ENCODE measurements at regions not wholly inside any gene's neighbourhood (a gene's known extent, or its start where the extent isn't known, plus 50 kb on each side); places are given as distances from the start of the nearest gene placed in this dataset.

DNA sequence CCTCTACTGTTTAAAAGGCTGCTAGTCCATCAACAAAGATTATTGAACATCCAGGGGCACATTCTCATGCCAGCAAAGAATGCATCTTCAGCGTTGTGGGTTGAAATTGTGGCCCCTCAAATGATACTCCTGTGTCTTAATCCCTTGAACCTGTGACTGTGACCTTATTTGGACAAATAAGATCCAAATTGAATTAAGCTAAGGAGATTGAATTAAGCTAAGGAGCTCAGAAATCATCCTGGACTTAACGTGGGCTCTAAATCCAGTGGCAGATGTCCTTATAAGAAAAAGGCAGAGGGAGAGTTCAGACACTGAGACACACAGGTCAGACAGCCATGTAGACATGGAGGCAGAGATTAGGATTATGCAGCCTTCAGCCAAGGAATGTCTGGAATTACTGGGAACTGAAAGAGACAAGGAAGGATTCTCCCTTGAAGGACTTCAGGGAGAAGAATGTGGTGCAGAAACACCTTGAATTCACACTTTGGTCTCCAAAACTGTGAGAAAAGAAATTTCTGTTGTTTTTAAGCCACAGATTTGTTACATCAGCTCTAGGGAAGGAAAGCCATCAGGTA, 57.3 kb upstream of the SLC24A5 start:
- H4K20me1 ChIP-seq (ENCODE audit: insufficient read depth), result no peaks in the 10 kb centered on the region
- no peaks in the 10 kb centered on the region for H3K36me3 ChIP-seq (ENCODE audit: insufficient read depth, low read length)
- H3K9me3 ChIP-seq (ENCODE audit: low read length), result no peaks in the 10 kb centered on the region
- TF ChIP-seq SMC3 (conservative IDR thresholded peaks at IDR 0.05; ENCODE audit: poor library complexity) (no peak), EZH2 (IDR thresholded peaks at IDR 0.05; ENCODE audit: borderline replicate concordance, insufficient read depth, low read length, poor library complexity, severe bottlenecking) (no peak), EP300 (conservative IDR thresholded peaks at IDR 0.05; ENCODE audit: poor library complexity, severe bottlenecking) (no peak), TAF1 (IDR thresholded peaks at IDR 0.05; ENCODE audit: low read depth) (no peak), POLR2AphosphoS5 (IDR thresholded peaks at IDR 0.05) (no peak), RAD21 (conservative IDR thresholded peaks at IDR 0.05) (no peak), MXI1 (conservative IDR thresholded peaks at IDR 0.05; ENCODE audit: poor library complexity, severe bottlenecking) (no peak)
- TF ChIP-seq, protein P1, sequence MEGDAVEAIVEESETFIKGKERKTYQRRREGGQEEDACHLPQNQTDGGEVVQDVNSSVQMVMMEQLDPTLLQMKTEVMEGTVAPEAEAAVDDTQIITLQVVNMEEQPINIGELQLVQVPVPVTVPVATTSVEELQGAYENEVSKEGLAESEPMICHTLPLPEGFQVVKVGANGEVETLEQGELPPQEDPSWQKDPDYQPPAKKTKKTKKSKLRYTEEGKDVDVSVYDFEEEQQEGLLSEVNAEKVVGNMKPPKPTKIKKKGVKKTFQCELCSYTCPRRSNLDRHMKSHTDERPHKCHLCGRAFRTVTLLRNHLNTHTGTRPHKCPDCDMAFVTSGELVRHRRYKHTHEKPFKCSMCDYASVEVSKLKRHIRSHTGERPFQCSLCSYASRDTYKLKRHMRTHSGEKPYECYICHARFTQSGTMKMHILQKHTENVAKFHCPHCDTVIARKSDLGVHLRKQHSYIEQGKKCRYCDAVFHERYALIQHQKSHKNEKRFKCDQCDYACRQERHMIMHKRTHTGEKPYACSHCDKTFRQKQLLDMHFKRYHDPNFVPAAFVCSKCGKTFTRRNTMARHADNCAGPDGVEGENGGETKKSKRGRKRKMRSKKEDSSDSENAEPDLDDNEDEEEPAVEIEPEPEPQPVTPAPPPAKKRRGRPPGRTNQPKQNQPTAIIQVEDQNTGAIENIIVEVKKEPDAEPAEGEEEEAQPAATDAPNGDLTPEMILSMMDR (IDR thresholded peaks at IDR 0.05; ENCODE audit: poor library complexity, severe bottlenecking), result no peak
- TF ChIP-seq, protein P2, sequence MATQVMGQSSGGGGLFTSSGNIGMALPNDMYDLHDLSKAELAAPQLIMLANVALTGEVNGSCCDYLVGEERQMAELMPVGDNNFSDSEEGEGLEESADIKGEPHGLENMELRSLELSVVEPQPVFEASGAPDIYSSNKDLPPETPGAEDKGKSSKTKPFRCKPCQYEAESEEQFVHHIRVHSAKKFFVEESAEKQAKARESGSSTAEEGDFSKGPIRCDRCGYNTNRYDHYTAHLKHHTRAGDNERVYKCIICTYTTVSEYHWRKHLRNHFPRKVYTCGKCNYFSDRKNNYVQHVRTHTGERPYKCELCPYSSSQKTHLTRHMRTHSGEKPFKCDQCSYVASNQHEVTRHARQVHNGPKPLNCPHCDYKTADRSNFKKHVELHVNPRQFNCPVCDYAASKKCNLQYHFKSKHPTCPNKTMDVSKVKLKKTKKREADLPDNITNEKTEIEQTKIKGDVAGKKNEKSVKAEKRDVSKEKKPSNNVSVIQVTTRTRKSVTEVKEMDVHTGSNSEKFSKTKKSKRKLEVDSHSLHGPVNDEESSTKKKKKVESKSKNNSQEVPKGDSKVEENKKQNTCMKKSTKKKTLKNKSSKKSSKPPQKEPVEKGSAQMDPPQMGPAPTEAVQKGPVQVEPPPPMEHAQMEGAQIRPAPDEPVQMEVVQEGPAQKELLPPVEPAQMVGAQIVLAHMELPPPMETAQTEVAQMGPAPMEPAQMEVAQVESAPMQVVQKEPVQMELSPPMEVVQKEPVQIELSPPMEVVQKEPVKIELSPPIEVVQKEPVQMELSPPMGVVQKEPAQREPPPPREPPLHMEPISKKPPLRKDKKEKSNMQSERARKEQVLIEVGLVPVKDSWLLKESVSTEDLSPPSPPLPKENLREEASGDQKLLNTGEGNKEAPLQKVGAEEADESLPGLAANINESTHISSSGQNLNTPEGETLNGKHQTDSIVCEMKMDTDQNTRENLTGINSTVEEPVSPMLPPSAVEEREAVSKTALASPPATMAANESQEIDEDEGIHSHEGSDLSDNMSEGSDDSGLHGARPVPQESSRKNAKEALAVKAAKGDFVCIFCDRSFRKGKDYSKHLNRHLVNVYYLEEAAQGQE (IDR thresholded peaks at IDR 0.05; ENCODE audit: borderline replicate concordance), result no peak
- H3K9me2 ChIP-seq (ENCODE audit: insufficient read depth, low read length), result no peaks in the 10 kb centered on the region
- H3K27me3 ChIP-seq (ENCODE audit: insufficient read depth, low read depth, low read length), result no peaks in the 10 kb centered on the region
- no peak overlapping the region for H3K4me3 ChIP-seq (ENCODE audit: low read length)
- no peak overlapping the region for H2AFZ ChIP-seq (ENCODE audit: low read depth, low read length)
- no peaks in the 10 kb centered on the region for H3F3A ChIP-seq (ENCODE audit: insufficient read depth, low read length, poor library complexity, severe bottlenecking)
- no peak overlapping the region for H3K9ac ChIP-seq (ENCODE audit: low read length)
- H3K4me2 ChIP-seq (ENCODE audit: low read length), result no peak overlapping the region
- peak overlapping the region; percentile 33 for H3K27ac ChIP-seq (ENCODE audit: low read length)
- H3K79me2 ChIP-seq (replicated peaks; ENCODE audit: insufficient read depth, low read length), result no peaks in the 10 kb centered on the region

GRCh38 chr15:48064421-48064820, 56.4 kb upstream of the SLC24A5 start:
- no peaks in the 10 kb centered on the region for H3F3A ChIP-seq (ENCODE audit: insufficient read depth, low read length, poor library complexity, severe bottlenecking)
- no peaks in the 10 kb centered on the region for H3K9me3 ChIP-seq (ENCODE audit: low read length)
- H3K79me2 ChIP-seq (replicated peaks; ENCODE audit: insufficient read depth, low read length), result no peaks in the 10 kb centered on the region
- no peak overlapping the region for H3K4me2 ChIP-seq (ENCODE audit: low read length)
- no peak overlapping the region for H3K4me3 ChIP-seq (ENCODE audit: low read length)
- no peaks in the 10 kb centered on the region for H3K36me3 ChIP-seq (ENCODE audit: insufficient read depth, low read length)
- no peak overlapping the region for H2AFZ ChIP-seq (ENCODE audit: low read depth, low read length)
- H3K27ac ChIP-seq (ENCODE audit: low read length), result no peak overlapping the region
- no peaks in the 10 kb centered on the region for H3K9me2 ChIP-seq (ENCODE audit: insufficient read depth, low read length)
- no peaks in the 10 kb centered on the region for H3K27me3 ChIP-seq (ENCODE audit: insufficient read depth, low read depth, low read length)
- TF ChIP-seq POLR2AphosphoS5 (IDR thresholded peaks at IDR 0.05), result no peak
- no peak for TF ChIP-seq EZH2 (IDR thresholded peaks at IDR 0.05; ENCODE audit: borderline replicate concordance, insufficient read depth, low read length, poor library complexity, severe bottlenecking)
- TF ChIP-seq, protein P1 (IDR thresholded peaks at IDR 0.05; ENCODE audit: poor library complexity, severe bottlenecking), result no peak
- no peak for TF ChIP-seq EP300 (conservative IDR thresholded peaks at IDR 0.05; ENCODE audit: poor library complexity, severe bottlenecking)
- no peak for TF ChIP-seq SMC3 (conservative IDR thresholded peaks at IDR 0.05; ENCODE audit: poor library complexity)
- TF ChIP-seq TAF1 (IDR thresholded peaks at IDR 0.05; ENCODE audit: low read depth), result no peak
- TF ChIP-seq RAD21 (conservative IDR thresholded peaks at IDR 0.05), result no peak
- no peak for TF ChIP-seq MXI1 (conservative IDR thresholded peaks at IDR 0.05; ENCODE audit: poor library complexity, severe bottlenecking)
- no peak overlapping the region for H3K9ac ChIP-seq (ENCODE audit: low read length)
- H4K20me1 ChIP-seq (ENCODE audit: insufficient read depth), result no peaks in the 10 kb centered on the region
